ENCODE measurements at regions not wholly inside any gene's neighbourhood (a gene's known extent, or its start where the extent isn't known, plus 50 kb on each side); places are given as distances from the start of the nearest gene placed in this dataset.

DNA sequence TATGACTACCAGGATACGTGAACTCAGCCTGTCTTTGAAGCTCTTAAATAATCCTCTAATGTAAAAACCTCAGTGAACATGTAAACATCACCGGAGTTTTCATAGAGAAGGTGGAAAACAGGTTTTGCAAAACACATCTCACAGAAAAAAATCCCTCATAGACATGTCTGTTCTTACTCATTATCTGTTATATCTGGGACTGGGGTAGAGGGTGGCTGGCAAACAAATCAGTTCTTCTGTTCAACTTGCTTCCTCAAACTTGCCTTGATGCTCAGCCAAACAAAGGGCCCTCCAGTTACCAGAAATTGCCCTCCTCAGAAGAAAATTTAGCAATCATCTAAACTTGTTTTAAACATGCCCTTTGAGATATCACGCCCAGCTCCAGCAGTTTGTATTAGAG lies 66.1 kb upstream of the CXADR start:
- no peak for DNase-seq (ENCODE audit: low read depth in 2 of 2)

DNA sequence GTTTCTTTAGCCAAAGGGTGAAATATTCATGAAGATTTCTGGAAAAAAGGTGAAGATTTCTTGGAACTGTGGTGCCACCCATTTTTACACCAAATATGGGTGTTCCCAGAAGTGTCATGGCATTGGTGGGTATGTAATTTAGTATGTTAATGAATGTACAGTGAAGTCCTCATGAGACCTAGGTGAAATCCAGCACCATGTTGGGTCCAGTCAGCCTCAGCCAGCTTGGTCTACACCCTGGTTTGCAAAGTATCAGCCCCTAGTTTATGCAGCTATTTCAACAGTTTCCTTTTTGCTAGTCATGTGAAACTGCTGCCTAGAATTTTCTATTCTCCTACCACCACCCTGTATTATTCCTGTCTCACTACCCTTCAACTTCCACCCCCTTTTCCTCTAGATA lies 63.1 kb upstream of the CXADR start:
- no peak for DNase-seq (ENCODE audit: low read depth in 2 of 2)

DNA sequence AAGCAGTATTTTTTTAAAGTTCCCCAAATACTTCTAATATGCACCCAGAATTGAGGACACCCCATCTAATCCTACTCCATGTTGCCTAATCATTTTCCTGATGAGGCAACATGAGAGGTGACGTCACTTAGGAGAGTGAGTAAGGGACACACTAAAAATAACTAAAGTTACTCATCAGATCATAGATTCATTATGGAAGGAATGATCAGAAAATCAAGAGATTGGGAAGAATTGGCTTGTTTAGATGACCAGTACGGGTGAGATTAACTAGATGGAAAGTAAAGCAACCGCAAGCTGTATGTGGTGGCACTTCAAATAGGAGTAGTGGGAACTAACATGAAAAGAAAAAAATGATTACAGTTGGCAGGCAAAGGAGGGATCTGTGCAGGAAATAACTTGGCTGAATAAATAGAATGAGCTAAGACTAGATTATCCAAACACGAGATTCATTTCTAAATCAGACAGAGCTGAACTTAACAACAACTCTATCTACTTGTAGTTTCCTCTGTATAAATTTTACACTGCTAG lies 61.4 kb upstream of the CXADR start:
- DNase-seq (ENCODE audit: low read depth in 2 of 2) = no peak

DNA sequence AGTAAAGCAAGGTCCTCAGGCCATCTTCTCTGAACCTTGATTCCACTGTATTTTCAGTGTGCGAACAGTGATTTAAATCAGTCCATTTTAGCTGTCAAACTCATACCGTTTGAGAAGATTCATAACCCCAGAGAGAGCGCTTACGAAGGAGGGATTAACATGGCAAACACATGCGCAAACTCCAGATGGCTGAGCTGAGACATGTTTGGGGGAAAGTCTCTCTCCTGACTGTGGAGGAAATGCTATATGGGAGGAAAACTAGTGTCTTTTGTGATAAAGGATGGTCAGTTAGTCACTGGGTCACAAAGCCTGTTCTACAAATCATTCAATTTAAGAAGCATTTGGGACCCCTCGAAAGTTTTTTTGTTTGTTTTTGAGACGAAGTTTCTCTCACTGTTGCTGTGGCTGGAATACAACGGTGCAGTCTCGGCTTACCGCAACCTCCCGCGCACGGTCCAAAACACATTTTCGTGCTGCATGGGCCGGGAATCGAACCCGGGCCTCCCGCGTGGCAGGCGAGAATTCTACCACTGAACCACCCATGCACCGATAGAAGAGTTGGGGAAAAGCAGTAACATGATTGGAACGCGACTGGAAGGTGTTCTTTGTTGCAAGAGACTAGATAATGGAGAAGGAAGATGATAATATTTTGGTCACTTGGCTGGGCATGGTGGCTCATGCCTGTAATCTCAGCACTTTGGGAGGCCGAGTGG lies 58.4 kb upstream of the CXADR start:
- DNase-seq (ENCODE audit: low read depth in 2 of 2) = no peak

DNA sequence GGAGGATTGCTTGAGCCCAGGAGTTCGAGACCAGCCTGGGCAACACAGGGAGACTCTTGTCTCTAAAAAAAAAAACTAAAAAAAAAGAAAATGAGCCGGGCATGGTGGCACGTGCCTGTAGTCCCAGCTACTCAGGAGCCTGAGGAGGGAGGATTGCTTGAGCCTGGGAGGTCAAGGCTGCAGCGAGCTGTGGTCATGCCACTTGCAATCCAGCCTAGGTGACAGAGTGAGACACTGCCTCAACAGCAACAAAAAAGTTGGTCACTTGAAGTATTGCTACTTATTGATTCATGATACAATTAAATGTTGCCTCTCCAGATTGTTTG lies 57.9 kb upstream of the CXADR start:
- no peak for DNase-seq (ENCODE audit: low read depth in 2 of 2)

DNA sequence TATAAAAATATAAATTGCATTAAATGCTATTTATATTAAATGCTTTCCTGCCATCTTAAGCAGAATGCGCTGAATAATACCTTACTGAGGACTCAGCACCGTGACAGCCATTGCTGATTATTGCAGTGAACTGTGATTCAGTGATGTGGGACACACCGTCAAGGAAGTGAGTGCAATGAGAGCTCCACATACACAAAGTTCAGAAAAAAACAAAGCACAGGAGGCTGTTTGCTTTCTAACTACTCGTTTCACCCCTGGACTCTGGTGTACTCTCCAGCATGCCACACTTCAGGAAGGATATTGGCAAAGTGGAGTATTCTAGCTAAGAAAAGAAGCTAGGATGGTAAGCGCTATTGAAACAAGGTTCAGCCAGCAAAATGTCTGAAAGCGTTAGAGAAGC lies 57.4 kb upstream of the CXADR start:
- no peak for DNase-seq (ENCODE audit: low read depth in 2 of 2)

DNA sequence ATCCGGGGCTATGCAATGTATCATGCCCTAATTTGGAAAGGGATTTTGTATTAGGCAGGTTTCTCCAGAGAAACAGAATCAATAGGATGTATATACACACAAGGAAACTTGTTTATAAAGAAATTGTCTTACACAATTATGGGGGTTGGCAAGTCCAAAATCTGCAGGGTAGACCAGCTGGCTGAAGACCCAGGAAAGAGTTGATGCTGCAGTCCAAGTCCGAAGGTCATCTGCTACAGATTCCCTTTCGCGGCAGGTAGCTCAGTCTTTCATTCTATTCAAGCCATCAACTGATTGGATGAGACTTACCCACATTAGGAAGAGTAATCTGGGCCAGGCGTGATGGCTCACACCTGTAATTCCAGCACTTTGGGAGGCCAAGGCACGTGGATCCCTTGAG lies 54.6 kb upstream of the CXADR start:
- DNase-seq (ENCODE audit: low read depth in 2 of 2) = no peak

DNA sequence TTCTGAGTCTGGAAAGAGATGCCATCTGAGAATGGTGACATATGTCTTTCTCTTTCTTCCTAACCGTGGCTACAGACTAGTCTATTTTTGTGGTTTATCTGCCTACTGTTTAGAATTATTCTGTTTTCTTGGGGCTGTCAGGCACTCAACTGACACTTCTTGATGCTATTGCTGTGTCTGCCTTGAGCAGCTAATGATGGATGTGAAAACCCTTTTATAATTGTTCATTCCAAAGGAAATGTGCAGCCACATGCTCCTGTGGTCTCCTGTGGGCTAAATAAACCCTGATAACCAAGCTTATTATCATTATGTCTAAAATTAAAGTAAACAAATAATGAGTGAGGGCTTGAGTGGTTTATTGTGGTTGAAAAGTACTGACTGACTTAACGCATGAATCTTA lies 52.7 kb upstream of the CXADR start:
- DNase-seq (ENCODE audit: low read depth in 2 of 2) = no peak

DNA sequence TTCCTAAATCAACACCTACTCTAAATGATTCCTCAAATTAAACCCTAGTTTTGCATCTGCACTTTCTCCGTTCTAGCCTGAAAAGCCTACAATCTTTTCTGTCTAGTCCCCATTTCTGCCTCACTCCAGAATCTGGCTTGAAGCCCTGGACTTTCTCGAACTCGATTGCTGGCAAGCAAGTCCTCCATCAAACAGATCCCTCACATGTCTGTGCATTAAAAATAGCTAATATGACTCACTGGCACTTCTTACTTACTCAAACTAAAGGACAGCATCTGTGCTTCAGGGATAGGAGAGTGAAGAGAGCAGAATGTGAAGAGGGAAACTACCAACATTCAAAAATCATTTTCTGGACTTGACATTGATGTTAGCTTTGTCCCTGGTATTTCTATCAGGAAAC lies 51.8 kb upstream of the CXADR start:
- no peak for DNase-seq (ENCODE audit: low read depth in 2 of 2)

DNA sequence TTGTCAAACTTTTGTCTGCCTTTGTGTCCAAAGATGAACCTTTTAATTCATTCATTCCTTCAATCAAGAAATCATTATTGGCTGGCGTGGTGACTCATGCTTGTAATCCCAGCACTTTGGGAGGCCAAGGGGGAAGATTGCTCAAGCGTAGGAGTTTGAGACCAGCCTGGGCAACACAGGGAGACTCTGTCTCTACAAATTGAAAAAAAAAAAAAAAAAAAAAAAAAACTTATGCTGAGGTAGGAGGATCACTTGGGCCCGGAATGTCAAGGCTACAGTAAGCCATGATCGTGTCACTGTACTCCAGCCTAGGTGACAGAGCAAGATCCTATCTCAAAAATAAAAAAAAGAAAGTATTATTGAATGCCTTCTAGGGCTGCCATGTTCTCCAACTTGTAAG lies 51.3 kb upstream of the CXADR start:
- no peak for DNase-seq (ENCODE audit: low read depth in 2 of 2)

DNA sequence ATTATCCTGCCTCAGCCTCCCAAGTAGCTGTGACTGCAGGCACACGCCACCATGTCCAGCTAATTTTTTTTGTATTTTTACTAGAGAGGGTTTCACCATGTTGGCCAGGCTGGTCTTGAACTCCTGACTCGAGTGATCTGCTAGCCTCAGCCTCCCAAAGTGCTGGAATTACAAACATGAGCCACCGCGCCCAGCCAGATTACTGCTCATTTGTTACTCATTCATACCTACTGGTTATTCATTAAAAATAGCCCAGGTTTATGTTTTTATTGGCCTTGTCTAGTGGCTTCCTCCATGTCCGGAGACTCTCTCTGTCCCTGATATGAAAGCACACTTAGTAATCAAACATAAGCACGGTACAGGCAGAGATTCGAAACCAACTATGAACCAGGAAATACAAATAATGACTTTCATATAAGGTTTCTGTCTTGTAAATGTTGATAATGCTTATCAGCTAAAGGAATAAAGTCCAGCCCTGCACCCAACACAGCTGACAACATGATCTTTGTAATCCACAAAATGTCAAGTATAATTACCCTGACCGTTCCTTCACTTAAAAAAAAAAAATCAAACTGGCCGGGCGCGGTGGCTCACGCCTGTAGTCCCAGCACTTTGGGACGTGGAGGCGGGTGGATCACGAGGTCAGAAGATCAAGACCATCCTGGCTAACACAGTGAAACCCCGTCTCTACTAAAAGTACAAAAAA lies 50.4 kb upstream of the CXADR start:
- DNase-seq (ENCODE audit: low read depth in 2 of 2) = no peak

All from stimulated activated CD8-positive, alpha-beta memory T cell treated with anti-CD3 and anti-CD28 coated beads, Interleukin-7, amount 100 ng/mL, for 1 hour (primary cell).